IMR-90 (cell line): ENCODE measurements at regions not wholly inside any gene's neighbourhood (a gene's known extent, or its start where the extent isn't known, plus 50 kb on each side); places are given as distances from the start of the nearest gene placed in this dataset.

Experiments
- ATAC-seq: fragments of 200-7000 bp; cut with Tn5 transposase; 2 replicates; pipeline ENCODE4 v1.9.1; 2020; ENCODE audit warnings: low read depth, mild to moderate bottlenecking, moderate library complexity
- BruUV-seq: library from RNA; stranded (reverse); fragments of 400-500 nt; replicated peaks from 2 replicates; lab custom pipeline; 2021; lab: Mats Ljungman, UMichigan
- CTCF ChIA-PET: fragments of 300-600 bp; formaldehyde crosslinking; extraction: SDS; loops from one replicate; lab custom pipeline; 2021; ENCODE audit warnings: antibody characterized with exemption; lab: Yijun Ruan, JAX
- POLR2A ChIA-PET: fragments of 300-600 bp; sonication (Branson Sonifier 250); formaldehyde crosslinking; loops from one replicate; lab custom pipeline; 2022; ENCODE audit warnings: antibody characterized with exemption; ENCODE audit not compliant: unreplicated experiment; lab: Charles Lee
- DNase-seq: peaks from one replicate; pipeline ENCODE4 v3.0.0; 2013
- H2AFZ ChIP-seq: replicated peaks from 2 replicates; pipeline ENCODE3; 2013; ENCODE audit warnings: low read length, mild to moderate bottlenecking; ENCODE audit not compliant: poor library complexity
- H2AK5ac ChIP-seq: 2 replicates; pipeline ENCODE4 v1.6.1; 2013; ENCODE audit warnings: low read depth, low read length, inconsistent platforms
- H2AK9ac ChIP-seq: replicated peaks from 2 replicates; pipeline ENCODE3; 2013; ENCODE audit warnings: mild to moderate bottlenecking, low read depth, low read length, moderate library complexity; ENCODE audit not compliant: poor library complexity
- H2BK120ac ChIP-seq: 2 replicates; pipeline ENCODE4 v1.6.1; 2013; ENCODE audit warnings: low read depth, low read length, inconsistent platforms
- H2BK15ac ChIP-seq: 3 replicates; pipeline ENCODE4 v1.6.1; 2013; ENCODE audit warnings: low read depth, low read length, inconsistent platforms
- H2BK20ac ChIP-seq: 2 replicates; pipeline ENCODE4 v1.6.1; 2013; ENCODE audit warnings: low read depth, mild to moderate bottlenecking, inconsistent platforms, low read length, moderate library complexity
- H2BK5ac ChIP-seq: 2 replicates; pipeline ENCODE4 v1.6.1; 2013; ENCODE audit warnings: mild to moderate bottlenecking, low read depth, low read length, inconsistent platforms; ENCODE audit not compliant: poor library complexity, severe bottlenecking
- H3K14ac ChIP-seq: replicated peaks from 2 replicates; pipeline ENCODE4 v1.6.1; 2013; ENCODE audit warnings: low read depth, low read length, inconsistent platforms
- H3K18ac ChIP-seq: 2 replicates; pipeline ENCODE4 v1.6.1; 2013; ENCODE audit warnings: low read depth, low read length, control low read depth
- H3K23ac ChIP-seq: 2 replicates; pipeline ENCODE4 v1.6.1; 2013; ENCODE audit warnings: low read depth, low read length, inconsistent platforms
- H3K27ac ChIP-seq: 2 replicates; pipeline ENCODE4 v1.5.1; 2013; ENCODE audit warnings: mild to moderate bottlenecking, control low read depth, low read length; ENCODE audit not compliant: insufficient read depth
- H3K27me3 ChIP-seq: 2 replicates; pipeline ENCODE4 v1.6.1; 2013; ENCODE audit warnings: low read length; ENCODE audit not compliant: control insufficient read depth, insufficient read depth
- H3K36me3 ChIP-seq: 2 replicates; pipeline ENCODE4 v1.6.1; 2013; ENCODE audit warnings: low read length, mixed read lengths; ENCODE audit not compliant: control insufficient read depth, insufficient read depth
- H3K4ac ChIP-seq: 2 replicates; pipeline ENCODE4 v1.6.1; 2013; ENCODE audit warnings: low read depth, low read length, inconsistent platforms
- H3K4me1 ChIP-seq: 2 replicates; pipeline ENCODE4 v1.6.1; 2013; ENCODE audit warnings: low read length, mixed read lengths; ENCODE audit not compliant: control insufficient read depth, insufficient read depth
- H3K4me2 ChIP-seq: 2 replicates; pipeline ENCODE4 v1.6.1; 2013; ENCODE audit warnings: low read depth, mild to moderate bottlenecking, control low read depth, low read length, moderate library complexity
- H3K4me3 ChIP-seq: 2 replicates; pipeline ENCODE4 v1.5.1; 2013; ENCODE audit warnings: low read depth, mild to moderate bottlenecking, control low read depth, low read length, moderate library complexity; ENCODE audit not compliant: insufficient read depth
- H3K56ac ChIP-seq: 2 replicates; pipeline ENCODE4 v1.6.1; 2013; ENCODE audit warnings: low read length, inconsistent platforms; ENCODE audit not compliant: insufficient read depth; ENCODE audit errors: extremely low read depth
- H3K79me1 ChIP-seq, 2 experiments: 2 replicates each; pipeline ENCODE4 v1.6.1; 2013; ENCODE audit warnings: low read length in 2 of 2, inconsistent platforms in 1 of 2, low read depth in 1 of 2
- H3K9ac ChIP-seq: 2 replicates; pipeline ENCODE4 v1.6.1; 2013; ENCODE audit warnings: low read depth, low read length, control low read depth
- H3K9me1 ChIP-seq: 2 replicates; pipeline ENCODE4 v1.6.1; 2013; ENCODE audit warnings: low read length, inconsistent platforms; ENCODE audit not compliant: insufficient read depth
- H3K9me3 ChIP-seq: 2 replicates; pipeline ENCODE4 v1.6.1; 2013; ENCODE audit warnings: low read length; ENCODE audit not compliant: control insufficient read depth, insufficient read depth
- H4K20me1 ChIP-seq: 2 replicates; pipeline ENCODE4 v1.6.1; 2013; ENCODE audit warnings: low read length, inconsistent platforms; ENCODE audit not compliant: insufficient read depth
- H4K5ac ChIP-seq: 2 replicates; pipeline ENCODE4 v1.6.1; 2013; ENCODE audit warnings: mild to moderate bottlenecking, low read depth, low read length, control low read depth
- H4K8ac ChIP-seq, 2 experiments: 2 replicates each; pipeline ENCODE4 v1.6.1; 2013; ENCODE audit warnings: low read depth in 2 of 2, low read length in 2 of 2, control low read depth in 1 of 2, inconsistent platforms in 1 of 2
- H4K91ac ChIP-seq: 2 replicates; pipeline ENCODE4 v1.6.1; 2013; ENCODE audit warnings: low read depth, low read length, inconsistent platforms; ENCODE audit not compliant: insufficient read depth
- MAFK ChIP-seq: IDR thresholded peaks from 2 replicates; pipeline ENCODE4 v1.6.1; 2012; ENCODE audit warnings: low read depth, low read length, improper control_type of control experiment
- WGBS, 2 experiments: methylation state at CpG; one replicate each; pipeline versions ENCODE4 v1.1.5 to v1.1.7; 2013; ENCODE audit warnings: missing lambda C conversion rate in 2 of 2; ENCODE audit not compliant: insufficient read length in 1 of 2; ENCODE audit errors: extremely low coverage in 2 of 2; 5-methylcytosine and 5-hydroxymethylcytosine counted together
- dilution Hi-C: fragments of 300-500 bp; cut with HindIII; formaldehyde crosslinking; loops from one replicate; pipeline ENCODE4 v1.14.3; 2018; ENCODE audit warnings: low sequenced_read_pairs; ENCODE audit not compliant: unreplicated experiment
- in situ Hi-C: fragments of 300-500 bp; cut with MboI; formaldehyde crosslinking; loops from 3 replicates; pipeline ENCODE4 v1.14.3; 2019; ENCODE audit warnings: low sequenced_read_pairs, inconsistent platforms, mixed read lengths
- intact Hi-C: fragments of 100-400 bp; cut with micrococcal nuclease; formaldehyde crosslinking; loops from 2 replicates; pipeline ENCODE4 v1.10.0; 2022

- no peak overlapping the region for H3K4me3 ChIP-seq
These were observed 161.4 kb upstream of the GIMD1 start for GRCh38 chr4:106530024-106530361.

More at GRCh38 chr4:106530024-106530361, 161.4 kb upstream of the GIMD1 start:
- no peaks in the 10 kb centered on the region for H3K27me3 ChIP-seq
- no peaks in the 10 kb centered on the region for H3K36me3 ChIP-seq
- H3K79me1 ChIP-seq: no peaks in the 10 kb centered on the region
- no CpG with 5 or more reads among the region's 1 CpG for WGBS, 2 experiments
- no peaks in the 10 kb centered on the region for H3K9me3 ChIP-seq
- no peak overlapping the region for H3K23ac ChIP-seq
- CTCF ChIA-PET: no interaction called here
- H3K4me2 ChIP-seq: no peak overlapping the region
- H2BK120ac ChIP-seq: no peak overlapping the region
- H4K20me1 ChIP-seq: no peaks in the 10 kb centered on the region
- H3K18ac ChIP-seq: no peak overlapping the region
- no peak overlapping the region for H2BK5ac ChIP-seq
- DNase-seq: no peak
- H4K91ac ChIP-seq: no peak overlapping the region
- intact Hi-C loops (no loop called here), dilution Hi-C loops (no loop called here), in situ Hi-C loops (no loop called here)
- no peak for ATAC-seq
- H2AK5ac ChIP-seq: no peak overlapping the region
- H2AFZ ChIP-seq: no peak overlapping the region
- H2BK20ac ChIP-seq: no peak overlapping the region
- no peaks in the 10 kb centered on the region for H3K4me1 ChIP-seq
- H3K9me1 ChIP-seq: no peaks in the 10 kb centered on the region
- H3K9ac ChIP-seq: no peak overlapping the region
- no peak overlapping the region for H2BK15ac ChIP-seq
- H4K5ac ChIP-seq: no peak overlapping the region
- no TSS peak for BruUV-seq
- no peak overlapping the region for H3K14ac ChIP-seq
- H4K8ac ChIP-seq: no peak overlapping the region
- no peak overlapping the region for H3K56ac ChIP-seq
- H3K4ac ChIP-seq: no peak overlapping the region
- H2AK9ac ChIP-seq: no peak overlapping the region
- POLR2A ChIA-PET: no interaction called here
- TF ChIP-seq MAFK: no peak
- no peak overlapping the region for H3K27ac ChIP-seq
